ENCODE measurements at regions not wholly inside any gene's neighbourhood (a gene's known extent, or its start where the extent isn't known, plus 50 kb on each side); places are given as distances from the start of the nearest gene placed in this dataset.

DNA sequence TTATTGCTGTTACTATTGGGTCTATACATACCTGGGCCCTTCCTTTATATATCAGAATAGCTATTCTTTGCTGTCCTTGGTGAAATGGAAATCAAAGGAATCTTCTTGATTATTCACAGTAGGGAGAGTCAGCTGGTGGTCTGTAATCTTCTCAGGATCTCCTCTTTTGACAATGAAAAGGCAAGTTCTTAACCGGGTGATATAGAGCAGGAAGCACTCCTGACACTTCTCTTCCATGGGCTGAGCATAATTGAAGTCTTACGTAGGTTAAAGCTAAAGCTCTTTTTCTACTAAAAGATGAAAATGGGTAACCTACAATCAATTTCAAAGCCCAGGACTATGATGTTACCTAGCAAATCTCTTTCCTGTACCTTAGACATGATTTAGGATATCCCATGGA is 274.9 kb upstream of the LCORL start:
- no peak overlapping the region for H3K4me3 Mint-ChIP-seq (ENCODE audit: unreplicated experiment)
- no peaks in the 10 kb centered on the region for H3K4me1 ChIP-seq
- no peak overlapping the region for H3K4me3 ChIP-seq (ENCODE audit: low read depth, low read length)
- H3K9me3 ChIP-seq = no peaks in the 10 kb centered on the region
- H3K36me3 ChIP-seq (ENCODE audit: control insufficient read depth, insufficient read depth, low read length) = no peaks in the 10 kb centered on the region
- ChIA-PET POLR2A (no interaction called here), CTCF (no interaction called here)
- no peaks in the 10 kb centered on the region for H3K9me3 Mint-ChIP-seq (ENCODE audit: unreplicated experiment)
- no TSS peak for BruUV-seq (replicated peaks)
- H3K27me3 Mint-ChIP-seq (ENCODE audit: insufficient read depth, unreplicated experiment) = peaks cover 3% of the 10 kb centered on the region
- H3K27ac Mint-ChIP-seq (ENCODE audit: unreplicated experiment) = no peak overlapping the region
- H3K36me3 Mint-ChIP-seq (ENCODE audit: insufficient read depth, unreplicated experiment) = no peaks in the 10 kb centered on the region
- DNase-seq = no peak
- H3K27me3 ChIP-seq (replicated peaks; ENCODE audit: control insufficient read depth, insufficient read depth, low read length) = no peaks in the 10 kb centered on the region
- TF ChIP-seq, protein P1, sequence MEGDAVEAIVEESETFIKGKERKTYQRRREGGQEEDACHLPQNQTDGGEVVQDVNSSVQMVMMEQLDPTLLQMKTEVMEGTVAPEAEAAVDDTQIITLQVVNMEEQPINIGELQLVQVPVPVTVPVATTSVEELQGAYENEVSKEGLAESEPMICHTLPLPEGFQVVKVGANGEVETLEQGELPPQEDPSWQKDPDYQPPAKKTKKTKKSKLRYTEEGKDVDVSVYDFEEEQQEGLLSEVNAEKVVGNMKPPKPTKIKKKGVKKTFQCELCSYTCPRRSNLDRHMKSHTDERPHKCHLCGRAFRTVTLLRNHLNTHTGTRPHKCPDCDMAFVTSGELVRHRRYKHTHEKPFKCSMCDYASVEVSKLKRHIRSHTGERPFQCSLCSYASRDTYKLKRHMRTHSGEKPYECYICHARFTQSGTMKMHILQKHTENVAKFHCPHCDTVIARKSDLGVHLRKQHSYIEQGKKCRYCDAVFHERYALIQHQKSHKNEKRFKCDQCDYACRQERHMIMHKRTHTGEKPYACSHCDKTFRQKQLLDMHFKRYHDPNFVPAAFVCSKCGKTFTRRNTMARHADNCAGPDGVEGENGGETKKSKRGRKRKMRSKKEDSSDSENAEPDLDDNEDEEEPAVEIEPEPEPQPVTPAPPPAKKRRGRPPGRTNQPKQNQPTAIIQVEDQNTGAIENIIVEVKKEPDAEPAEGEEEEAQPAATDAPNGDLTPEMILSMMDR (IDR thresholded peaks at IDR 0.05; ENCODE audit: insufficient read depth in 1 of 2, low read depth in 1 of 2, low read length in 1 of 2, severe bottlenecking in 1 of 2, unreplicated experiment in 1 of 2) = no peak
- intact Hi-C loops (cut with micrococcal nuclease; ENCODE audit: unreplicated experiment) = no loop called here
- no peaks in the 10 kb centered on the region for H3K4me1 Mint-ChIP-seq (ENCODE audit: low read depth, unreplicated experiment)

DNA sequence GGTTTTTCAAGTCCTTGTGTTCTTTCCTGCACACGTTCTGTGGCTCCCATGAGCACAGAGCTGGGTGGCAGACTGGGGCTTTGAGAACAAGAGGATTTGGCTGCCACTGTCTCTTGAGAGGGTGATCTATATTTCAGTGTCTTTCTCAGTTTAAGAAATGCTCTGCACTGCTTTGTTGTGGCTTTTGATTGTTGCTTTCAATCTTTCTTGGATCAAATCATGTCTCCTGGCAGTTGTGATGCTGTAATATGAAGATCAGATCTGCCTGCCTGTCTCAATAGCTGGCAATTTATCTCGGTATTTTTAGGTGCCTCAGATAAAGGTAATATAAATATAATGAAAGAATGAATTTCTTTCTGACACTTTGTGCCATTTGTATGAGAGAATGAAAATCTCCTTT is 273.3 kb upstream of the LCORL start:
- ChIA-PET POLR2A (no interaction called here), CTCF (no interaction called here)
- TF ChIP-seq, protein P1 (IDR thresholded peaks at IDR 0.05; ENCODE audit: insufficient read depth in 1 of 2, low read depth in 1 of 2, low read length in 1 of 2, severe bottlenecking in 1 of 2, unreplicated experiment in 1 of 2) = no peak
- BruUV-seq (replicated peaks) = no TSS peak
- Mint-ChIP-seq H3K27ac (ENCODE audit: unreplicated experiment) (no peak overlapping the region), H3K4me1 (ENCODE audit: low read depth, unreplicated experiment) (no peaks in the 10 kb centered on the region), H3K27me3 (ENCODE audit: insufficient read depth, unreplicated experiment) (peaks cover 3% of the 10 kb centered on the region), H3K4me3 (ENCODE audit: unreplicated experiment) (no peak overlapping the region), H3K36me3 (ENCODE audit: insufficient read depth, unreplicated experiment) (no peaks in the 10 kb centered on the region), H3K9me3 (ENCODE audit: unreplicated experiment) (no peaks in the 10 kb centered on the region)
- no peak overlapping the region for H3K4me3 ChIP-seq (ENCODE audit: low read depth, low read length)
- H3K4me1 ChIP-seq = no peaks in the 10 kb centered on the region
- H3K9me3 ChIP-seq = no peaks in the 10 kb centered on the region
- no peak for DNase-seq
- no peaks in the 10 kb centered on the region for H3K27me3 ChIP-seq (replicated peaks; ENCODE audit: control insufficient read depth, insufficient read depth, low read length)
- intact Hi-C loops (cut with micrococcal nuclease; ENCODE audit: unreplicated experiment) = no loop called here
- no peaks in the 10 kb centered on the region for H3K36me3 ChIP-seq (ENCODE audit: control insufficient read depth, insufficient read depth, low read length)

DNA sequence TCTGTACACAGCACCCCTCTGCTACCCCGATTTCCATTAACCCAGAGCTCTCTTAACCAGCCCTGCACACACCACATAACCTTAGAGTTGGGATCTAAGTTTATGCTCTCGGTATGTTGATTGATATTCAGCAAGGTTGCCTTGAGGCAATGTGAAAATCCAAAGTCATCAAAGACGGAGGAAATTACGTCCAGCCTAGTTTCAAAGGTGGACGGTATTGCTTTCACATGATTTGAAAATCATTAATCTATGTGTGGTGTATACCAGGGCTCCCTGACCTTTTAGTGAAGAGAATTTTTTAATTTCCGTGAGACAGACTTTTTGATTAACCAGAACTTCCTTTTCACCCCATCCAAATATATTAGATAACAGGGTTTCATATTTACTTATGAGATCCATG is 272.5 kb upstream of the LCORL start:
- no peak for DNase-seq
- CTCF ChIA-PET = no interaction called here
- Histone ChIP-seq H3K4me3 (ENCODE audit: low read depth, low read length) (no peak overlapping the region), H3K36me3 (ENCODE audit: control insufficient read depth, insufficient read depth, low read length) (no peaks in the 10 kb centered on the region), H3K9me3 (no peaks in the 10 kb centered on the region), H3K4me1 (no peaks in the 10 kb centered on the region), H3K27me3 (replicated peaks; ENCODE audit: control insufficient read depth, insufficient read depth, low read length) (no peaks in the 10 kb centered on the region)
- Mint-ChIP-seq H3K27ac (ENCODE audit: unreplicated experiment) (no peak overlapping the region), H3K36me3 (ENCODE audit: insufficient read depth, unreplicated experiment) (no peaks in the 10 kb centered on the region), H3K4me3 (ENCODE audit: unreplicated experiment) (no peak overlapping the region), H3K27me3 (ENCODE audit: insufficient read depth, unreplicated experiment) (peaks cover 3% of the 10 kb centered on the region), H3K9me3 (ENCODE audit: unreplicated experiment) (no peaks in the 10 kb centered on the region), H3K4me1 (ENCODE audit: low read depth, unreplicated experiment) (no peaks in the 10 kb centered on the region)
- intact Hi-C loops (cut with micrococcal nuclease; ENCODE audit: unreplicated experiment) = no loop called here
- no TSS peak for BruUV-seq (replicated peaks)
- POLR2A ChIA-PET = no interaction called here
- TF ChIP-seq, protein P1 (IDR thresholded peaks at IDR 0.05; ENCODE audit: insufficient read depth in 1 of 2, low read depth in 1 of 2, low read length in 1 of 2, severe bottlenecking in 1 of 2, unreplicated experiment in 1 of 2) = no peak

Measured in Caco-2 (cell line).